Fibroblast of villous mesenchyme (primary cell): ENCODE measurements at regions not wholly inside any gene's neighbourhood (a gene's known extent, or its start where the extent isn't known, plus 50 kb on each side); places are given as distances from the start of the nearest gene placed in this dataset.

Source experiments
- DNase-seq: peaks from one replicate; pipeline ENCODE4 v3.0.0-alpha.2; 2010; ENCODE audit warnings: low read depth
- H3K4me3 ChIP-seq: 2 replicates; pipeline ENCODE4 v1.5.1; 2011; ENCODE audit warnings: low read depth, mild to moderate bottlenecking, low read length
- TF ChIP-seq, protein P1 (sequence below): IDR thresholded peaks from 2 replicates; pipeline ENCODE4 v1.5.1; 2012; ENCODE audit warnings: low read depth, mild to moderate bottlenecking, low read length; ENCODE audit not compliant: insufficient read depth

DNA sequence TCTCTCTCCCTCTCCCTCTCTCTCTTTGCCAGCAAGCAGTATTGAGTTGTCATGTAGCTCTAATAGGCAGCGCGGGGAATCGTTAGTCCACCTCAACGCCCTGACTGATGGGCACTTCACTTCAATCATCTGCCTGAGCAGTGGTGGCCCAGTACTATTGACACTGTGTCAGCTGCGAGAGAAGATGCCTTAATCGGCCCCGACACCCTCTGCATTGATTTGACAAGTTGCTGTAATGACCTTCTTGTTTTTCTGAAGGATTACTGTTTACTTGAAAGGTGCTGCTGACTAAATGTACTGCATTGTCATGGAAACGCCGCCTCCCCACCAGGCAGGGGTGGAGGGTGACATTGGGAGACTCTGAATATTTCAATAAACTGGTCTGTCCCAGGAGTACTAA, 913.8 kb downstream of the KCNMA1 start:
- no peak for DNase-seq
- TF ChIP-seq, protein P1, sequence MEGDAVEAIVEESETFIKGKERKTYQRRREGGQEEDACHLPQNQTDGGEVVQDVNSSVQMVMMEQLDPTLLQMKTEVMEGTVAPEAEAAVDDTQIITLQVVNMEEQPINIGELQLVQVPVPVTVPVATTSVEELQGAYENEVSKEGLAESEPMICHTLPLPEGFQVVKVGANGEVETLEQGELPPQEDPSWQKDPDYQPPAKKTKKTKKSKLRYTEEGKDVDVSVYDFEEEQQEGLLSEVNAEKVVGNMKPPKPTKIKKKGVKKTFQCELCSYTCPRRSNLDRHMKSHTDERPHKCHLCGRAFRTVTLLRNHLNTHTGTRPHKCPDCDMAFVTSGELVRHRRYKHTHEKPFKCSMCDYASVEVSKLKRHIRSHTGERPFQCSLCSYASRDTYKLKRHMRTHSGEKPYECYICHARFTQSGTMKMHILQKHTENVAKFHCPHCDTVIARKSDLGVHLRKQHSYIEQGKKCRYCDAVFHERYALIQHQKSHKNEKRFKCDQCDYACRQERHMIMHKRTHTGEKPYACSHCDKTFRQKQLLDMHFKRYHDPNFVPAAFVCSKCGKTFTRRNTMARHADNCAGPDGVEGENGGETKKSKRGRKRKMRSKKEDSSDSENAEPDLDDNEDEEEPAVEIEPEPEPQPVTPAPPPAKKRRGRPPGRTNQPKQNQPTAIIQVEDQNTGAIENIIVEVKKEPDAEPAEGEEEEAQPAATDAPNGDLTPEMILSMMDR: no peak

DNA sequence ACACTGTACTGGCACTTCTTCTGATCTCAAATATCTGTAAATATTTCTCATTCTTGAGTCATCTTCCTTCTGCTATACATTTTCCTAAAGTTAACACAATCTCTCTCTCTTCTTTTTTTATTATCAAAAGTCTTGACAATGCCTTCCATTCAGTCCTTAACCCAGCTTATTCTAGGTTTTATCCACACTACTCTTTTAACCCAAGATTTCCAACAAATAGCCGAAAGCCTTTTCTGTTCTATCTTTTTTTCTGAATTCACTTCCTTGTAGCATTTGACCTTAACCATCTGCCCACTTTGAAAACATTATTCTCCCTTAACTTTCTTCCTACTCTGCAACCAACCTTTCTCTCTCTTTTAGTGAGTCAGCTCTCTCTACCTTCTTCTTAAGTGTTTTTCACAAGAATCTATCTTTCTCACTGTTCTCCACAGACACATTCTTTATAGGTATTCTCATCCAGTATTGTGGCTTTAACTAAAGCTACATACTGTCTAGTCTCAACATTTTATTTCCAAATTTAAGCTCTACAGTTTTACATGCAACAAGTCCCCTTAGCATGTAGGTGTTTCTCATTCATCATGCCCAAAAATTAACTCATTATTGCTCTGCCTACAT, 915.6 kb downstream of the KCNMA1 start:
- TF ChIP-seq, protein P1: no peak
- no peak overlapping the region for H3K4me3 ChIP-seq
- DNase-seq: no peak

More for the DNA sequence above, 913.8 kb downstream of the KCNMA1 start:
- H3K4me3 ChIP-seq: no peak overlapping the region

GRCh38 chr10:76719006-76719405, 918.6 kb downstream of the KCNMA1 start:
- DNase-seq: no peak
- TF ChIP-seq, protein P1: no peak
- no peak overlapping the region for H3K4me3 ChIP-seq

GRCh38 chr10:76717141-76717540, 920.5 kb downstream of the KCNMA1 start:
- peak; percentile 37 for DNase-seq
- H3K4me3 ChIP-seq: no peak overlapping the region
- TF ChIP-seq, protein P1: no peak

- TF ChIP-seq, protein P1: no peak
- H3K4me3 ChIP-seq: no peak overlapping the region
- no peak for DNase-seq
Observed at GRCh38 chr10:76711222-76711997, 926.2 kb downstream of the KCNMA1 start.

- no peak for DNase-seq
- H3K4me3 ChIP-seq: no peak overlapping the region
- TF ChIP-seq, protein P1: no peak
Observed at GRCh38 chr10:76700241-76700640, 937.4 kb downstream of the KCNMA1 start.

- no peak overlapping the region for H3K4me3 ChIP-seq
- TF ChIP-seq, protein P1: no peak
Observed at GRCh38 chr10:76697923-76698322, 939.7 kb downstream of the KCNMA1 start.

More at GRCh38 chr10:76697923-76698322, 939.7 kb downstream of the KCNMA1 start:
- no peak for DNase-seq
